HCT116 (cell line): ENCODE measurements at regions not wholly inside any gene's neighbourhood (a gene's known extent, or its start where the extent isn't known, plus 50 kb on each side); places are given as distances from the start of the nearest gene placed in this dataset.

Source experiments
- ATAC-seq: fragments of 200-7000 bp; cut with Tn5 transposase; 2 replicates; pipeline ENCODE4 v1.9.1; 2020; ENCODE audit warnings: mild to moderate bottlenecking, moderate library complexity
- BruUV-seq: library from RNA; stranded (reverse); fragments of 400-500 nt; replicated peaks from 2 replicates; lab custom pipeline; 2021; lab: Mats Ljungman, UMichigan
- CTCF ChIA-PET: fragments of 300-600 bp; sonication (Branson Sonifier 250); formaldehyde crosslinking; loops from one replicate; lab custom pipeline; 2021; ENCODE audit warnings: antibody characterized with exemption; lab: Charles Lee
- POLR2A ChIA-PET: fragments of 300-600, 350-600 bp; sonication (Branson Sonifier 250); formaldehyde crosslinking; loops from one replicate; lab custom pipeline; 2021; ENCODE audit warnings: antibody characterized with exemption; lab: Charles Lee
- RAD21 ChIA-PET, 2 experiments: fragments of 300-600 bp; sonication (Branson Sonifier 250); formaldehyde crosslinking; loops; one replicate each; lab custom pipeline; 2023; ENCODE audit warnings: low total read pairs in 2 of 2; ENCODE audit not compliant: uncharacterized antibody in 2 of 2, unreplicated experiment in 2 of 2, low non-redundant PET in 1 of 2; lab: Charles Lee
- DNase-seq: peaks from one replicate; pipeline ENCODE4 v3.0.0-alpha.2; 2010; ENCODE audit warnings: low read depth, low spot score
- H2AFZ ChIP-seq: fragments of 200-600 bp; shearing (Covaris generic), sonication (generic); 2 replicates; pipeline ENCODE4 v1.6.1; 2017; ENCODE audit warnings: low read depth, mixed run types, mixed read lengths, antibody characterized with exemption, low read length; ENCODE audit not compliant: poor library complexity, severe bottlenecking
- H3K27ac ChIP-seq: 2 replicates; pipeline ENCODE4 v1.5.1; 2012; ENCODE audit warnings: low read depth, low read length
- H3K27me3 ChIP-seq: fragments of 200-600 bp; sonication (generic); 2 replicates; pipeline ENCODE4 v1.6.1; 2016; ENCODE audit warnings: mixed run types, low read length, mixed read lengths; ENCODE audit not compliant: insufficient read depth
- H3K36me3 ChIP-seq, 2 experiments: fragments of 200-500 bp in 1 of 2; fragments of 200-600 bp in 1 of 2; sonication (Bioruptor generic) in 1 of 2; sonication (generic) in 1 of 2; 2 replicates each; pipeline versions ENCODE4 v1.5.1 to v1.6.1; 2014 to 2016; ENCODE audit warnings: low read length in 2 of 2, inconsistent platforms in 1 of 2, mixed read lengths in 1 of 2, mixed run types in 1 of 2; ENCODE audit not compliant: insufficient read depth in 2 of 2, control insufficient read depth in 1 of 2
- H3K4me1 ChIP-seq, 2 experiments: fragments of 200-600 bp in 1 of 2; sonication (generic) in 1 of 2; 2 replicates each; pipeline versions ENCODE4 v1.5.1 to v1.6.1; 2012 to 2017; ENCODE audit warnings: low read length in 2 of 2, inconsistent platforms in 1 of 2, mild to moderate bottlenecking in 1 of 2, mixed read lengths in 1 of 2, mixed run types in 1 of 2, moderate library complexity in 1 of 2; ENCODE audit not compliant: insufficient read depth in 2 of 2, control insufficient read depth in 1 of 2
- H3K4me2 ChIP-seq: fragments of 200-600 bp; sonication (generic); 2 replicates; pipeline ENCODE4 v1.6.1; 2017; ENCODE audit warnings: mixed run types, low read length, mixed read lengths
- H3K4me3 ChIP-seq, 2 experiments: fragments of 200-600 bp in 1 of 2; sonication (generic) in 1 of 2; replicated peaks in 1 of 2; 2 replicates each; pipeline ENCODE4 v1.5.1; 2011 to 2016; ENCODE audit warnings: low read length in 2 of 2, control low read depth in 1 of 2, low read depth in 1 of 2, mild to moderate bottlenecking in 1 of 2, mixed read lengths in 1 of 2, mixed run types in 1 of 2
- H3K79me2 ChIP-seq: fragments of 200-600 bp; sonication (generic); 2 replicates; pipeline ENCODE4 v1.6.1; 2017; ENCODE audit warnings: mild to moderate bottlenecking, mixed run types, low read length, moderate library complexity, mixed read lengths; ENCODE audit not compliant: insufficient read depth
- H3K9ac ChIP-seq: fragments of 200-600 bp; sonication (generic); 2 replicates; pipeline ENCODE4 v1.6.1; 2016; ENCODE audit warnings: low read length, mixed read lengths
- H3K9me2 ChIP-seq: fragments of 200-600 bp; sonication (generic), shearing (Covaris generic); 2 replicates; pipeline ENCODE4 v1.6.1; 2017; ENCODE audit warnings: mixed run types, mild to moderate bottlenecking, moderate library complexity; ENCODE audit not compliant: insufficient read depth
- H3K9me3 ChIP-seq, 2 experiments: fragments of 200-500 bp in 1 of 2; fragments of 200-600 bp in 1 of 2; sonication (Bioruptor generic) in 1 of 2; sonication (generic) in 1 of 2; 2 replicates each; pipeline ENCODE4 v1.6.1; 2014 to 2017; ENCODE audit warnings: low read length in 2 of 2, mixed read lengths in 2 of 2, inconsistent platforms in 1 of 2, low read depth in 1 of 2, mild to moderate bottlenecking in 1 of 2, mixed run types in 1 of 2, moderate library complexity in 1 of 2; ENCODE audit not compliant: control insufficient read depth in 1 of 2, insufficient read depth in 1 of 2
- H4K20me1 ChIP-seq: fragments of 200-600 bp; sonication (generic), shearing (Covaris generic); 2 replicates; pipeline ENCODE4 v1.6.1; 2017; ENCODE audit warnings: mixed run types, mild to moderate bottlenecking, moderate library complexity; ENCODE audit not compliant: insufficient read depth
- ATF3 ChIP-seq: IDR thresholded peaks from 2 replicates; pipeline ENCODE4 v1.6.1; 2012
- CBX3 ChIP-seq: IDR thresholded peaks from 2 replicates; pipeline ENCODE4 v1.6.1; 2012; ENCODE audit warnings: low read depth
- CEBPB ChIP-seq: IDR thresholded peaks from 2 replicates; pipeline ENCODE4 v1.6.1; 2012; ENCODE audit warnings: low read depth
- ELF1 ChIP-seq: IDR thresholded peaks from 2 replicates; pipeline ENCODE4 v1.6.1; 2012; ENCODE audit warnings: low read depth, borderline replicate concordance
- EZH2 ChIP-seq: fragments of 200-600 bp; sonication (generic); IDR thresholded peaks from 2 replicates; pipeline ENCODE4 v1.6.1; 2017; ENCODE audit warnings: antibody characterized with exemption, mixed run types
- FOSL1 ChIP-seq: IDR thresholded peaks from 2 replicates; pipeline ENCODE4 v1.6.1; 2012; ENCODE audit warnings: low read depth
- JUND ChIP-seq: IDR thresholded peaks from 2 replicates; pipeline ENCODE4 v1.6.1; 2012
- REST ChIP-seq: IDR thresholded peaks from 2 replicates; pipeline ENCODE4 v1.6.1; 2012; ENCODE audit warnings: low read depth
- SIN3A ChIP-seq: IDR thresholded peaks from 2 replicates; pipeline ENCODE4 v1.6.1; 2012; ENCODE audit warnings: low read depth
- SP1 ChIP-seq: IDR thresholded peaks from 2 replicates; pipeline ENCODE4 v1.6.1; 2012; ENCODE audit warnings: low read depth
- SRF ChIP-seq: IDR thresholded peaks from 2 replicates; pipeline ENCODE4 v1.6.1; 2012; ENCODE audit warnings: low read depth
- TCF7L2 ChIP-seq: IDR thresholded peaks from 2 replicates; pipeline ENCODE4 v1.7.0; 2011; ENCODE audit warnings: borderline replicate concordance, inconsistent platforms; ENCODE audit not compliant: insufficient read depth, insufficient read length; ENCODE audit errors: extremely low read depth
- ZBTB33 ChIP-seq: IDR thresholded peaks from 2 replicates; pipeline ENCODE4 v1.6.1; 2011; ENCODE audit warnings: mild to moderate bottlenecking, low read length, moderate library complexity; ENCODE audit not compliant: insufficient replicate concordance; ENCODE audit errors: extremely low read depth
- ZNF274 ChIP-seq: fragments of 200-500 bp; sonication (Bioruptor generic); IDR thresholded peaks from 2 replicates; pipeline ENCODE4 v1.6.1; 2014; ENCODE audit warnings: mild to moderate bottlenecking, low read depth, low read length, inconsistent platforms
- intact Hi-C: fragments of 100-400 bp; cut with micrococcal nuclease; formaldehyde crosslinking; loops from 2 replicates; pipeline ENCODE4 v1.10.0; 2022

GRCh38 chr1:99571092-99571734 is 74.7 kb upstream of the PALMD start:
- Histone ChIP-seq H3K9me3 (no peaks in the 10 kb centered on the region), H3K4me1 (no peaks in the 10 kb centered on the region), H3K9ac (no peak overlapping the region), H3K4me3 (no peak overlapping the region), H3K27me3 (no peaks in the 10 kb centered on the region), H3K36me3 (no peaks in the 10 kb centered on the region), H2AFZ (no peak overlapping the region), H3K27ac (no peak overlapping the region), H4K20me1 (no peaks in the 10 kb centered on the region), H3K9me2 (no peaks in the 10 kb centered on the region), H3K4me2 (no peak overlapping the region), H3K79me2 (no peaks in the 10 kb centered on the region)
- ATAC-seq, result no peak
- no peak for DNase-seq
- POLR2A ChIA-PET, result no interaction called here
- CTCF ChIA-PET, result no interaction called here
- BruUV-seq, result no TSS peak
- RAD21 ChIA-PET, result no interaction called here
- intact Hi-C loops, result no loop called here
- no peak for TF ChIP-seq CEBPB
- no peak for TF ChIP-seq JUND
- TF ChIP-seq EZH2, result no peak
- no peak for TF ChIP-seq SIN3A
- TF ChIP-seq FOSL1, result no peak
- TF ChIP-seq ZNF274, result no peak
- no peak for TF ChIP-seq TCF7L2
- no peak for TF ChIP-seq ELF1
- no peak for TF ChIP-seq SP1
- TF ChIP-seq ZBTB33, result no peak
- TF ChIP-seq ATF3, result no peak
- TF ChIP-seq SRF, result no peak
- TF ChIP-seq CBX3, result no peak
- no peak for TF ChIP-seq REST
